ENCODE measurements at regions not wholly inside any gene's neighbourhood (a gene's known extent, or its start where the extent isn't known, plus 50 kb on each side); places are given as distances from the start of the nearest gene placed in this dataset.
"Not testable (repeated sequence)": the region's sequence is repeated elsewhere in the genome, so short reads cannot be mapped to it uniquely, and the experiment has no call there.

GRCh38 chr10:8172604-8173003 is 118.1 kb downstream of the GATA3 start:
- DNase-seq (ENCODE audit: low read depth in 2 of 3, low spot score in 2 of 3): no peak

GRCh38 chr10:8173243-8173865 is 118.9 kb downstream of the GATA3 start:
- no peak for DNase-seq (ENCODE audit: low read depth in 2 of 3, low spot score in 2 of 3)

- DNase-seq (ENCODE audit: low read depth in 2 of 3, low spot score in 2 of 3): no peak
Observed at GRCh38 chr10:8173866-8174243, 119.4 kb downstream of the GATA3 start.

- no peak for DNase-seq (ENCODE audit: low read depth in 2 of 3, low spot score in 2 of 3)
Observed at GRCh38 chr10:8174762-8175161, 120.3 kb downstream of the GATA3 start.

- DNase-seq (ENCODE audit: low read depth in 2 of 3, low spot score in 2 of 3): not testable (repeated sequence)
Observed at GRCh38 chr10:8177526-8177925, 123.0 kb downstream of the GATA3 start.

GRCh38 chr10:8179773-8180172 is 125.3 kb downstream of the GATA3 start:
- DNase-seq (ENCODE audit: low read depth in 2 of 3, low spot score in 2 of 3): not testable (repeated sequence)

GRCh38 chr10:8180360-8181109 is 126.0 kb downstream of the GATA3 start:
- no peak for DNase-seq (ENCODE audit: low read depth in 2 of 3, low spot score in 2 of 3)

GRCh38 chr10:8181496-8182157 is 127.1 kb downstream of the GATA3 start:
- no peak for DNase-seq (ENCODE audit: low read depth in 2 of 3, low spot score in 2 of 3)

GRCh38 chr10:8182806-8183205 is 128.3 kb downstream of the GATA3 start:
- no peak for DNase-seq (ENCODE audit: low read depth in 2 of 3, low spot score in 2 of 3)

- peak; percentile 27 to 42 (median 37) for DNase-seq (ENCODE audit: low read depth in 2 of 3, low spot score in 2 of 3)
Observed at GRCh38 chr10:8183241-8183704, 128.8 kb downstream of the GATA3 start.

- no peak for DNase-seq (ENCODE audit: low read depth in 2 of 3, low spot score in 2 of 3)
Observed at GRCh38 chr10:8187171-8187666, 132.7 kb downstream of the GATA3 start.

- DNase-seq (ENCODE audit: low read depth in 2 of 3, low spot score in 2 of 3): no peak
Observed at GRCh38 chr10:8189458-8189857, 135.0 kb downstream of the GATA3 start.

GRCh38 chr10:8192301-8192700 is 137.8 kb downstream of the GATA3 start:
- DNase-seq (ENCODE audit: low read depth in 2 of 3, low spot score in 2 of 3): no peak

GRCh38 chr10:8193546-8193945 is 139.1 kb downstream of the GATA3 start:
- no peak for DNase-seq (ENCODE audit: low read depth in 2 of 3, low spot score in 2 of 3)

GRCh38 chr10:8194050-8194449 is 139.6 kb downstream of the GATA3 start:
- DNase-seq (ENCODE audit: low read depth in 2 of 3, low spot score in 2 of 3): no peak

- DNase-seq (ENCODE audit: low read depth in 2 of 3, low spot score in 2 of 3): no peak
Observed at GRCh38 chr10:8206882-8207281, 152.4 kb downstream of the GATA3 start.

GRCh38 chr10:8211631-8212030 is 157.1 kb downstream of the GATA3 start:
- no peak for DNase-seq (ENCODE audit: low read depth in 2 of 3, low spot score in 2 of 3)

GRCh38 chr10:8213735-8214134 is 159.2 kb downstream of the GATA3 start:
- no peak for DNase-seq (ENCODE audit: low read depth in 2 of 3, low spot score in 2 of 3)

GRCh38 chr10:8214587-8214986 is 160.1 kb downstream of the GATA3 start:
- no peak for DNase-seq (ENCODE audit: low read depth in 2 of 3, low spot score in 2 of 3)

- DNase-seq (ENCODE audit: low read depth in 2 of 3, low spot score in 2 of 3): no peak
Observed at GRCh38 chr10:8216893-8217292, 162.4 kb downstream of the GATA3 start.

- no peak for DNase-seq (ENCODE audit: low read depth in 2 of 3, low spot score in 2 of 3)
Observed at GRCh38 chr10:8221451-8221850, 167.0 kb downstream of the GATA3 start.

GRCh38 chr10:8224591-8224990 is 170.1 kb downstream of the GATA3 start:
- DNase-seq (ENCODE audit: low read depth in 2 of 3, low spot score in 2 of 3): no peak

All from hematopoietic multipotent progenitor cell (in vitro differentiated cells).